WTC11 (cell line): ENCODE measurements at regions not wholly inside any gene's neighbourhood (a gene's known extent, or its start where the extent isn't known, plus 50 kb on each side); places are given as distances from the start of the nearest gene placed in this dataset.
"Not testable (repeated sequence)": the region's sequence is repeated elsewhere in the genome, so short reads cannot be mapped to it uniquely, and the experiment has no call there.

Experiments
- ATAC-seq: fragments of 200-7000 bp; cut with Tn5 transposase; 2 replicates; pipeline ENCODE4 v1.10.0; 2021; ENCODE audit warnings: mild to moderate bottlenecking, moderate library complexity
- CTCF ChIA-PET: fragments of 300-600 bp; sonication (Branson Sonifier 250); formaldehyde crosslinking; loops from one replicate; lab custom pipeline; 2021; ENCODE audit warnings: antibody characterized with exemption; lab: Charles Lee
- POLR2A ChIA-PET: fragments of 350-600 bp; sonication (Branson Sonifier 250); formaldehyde crosslinking; loops from one replicate; lab custom pipeline; 2021; ENCODE audit warnings: antibody characterized with exemption; lab: Charles Lee
- DNase-seq: peaks from one replicate; pipeline ENCODE4 v3.0.0; 2021; ENCODE audit warnings: low spot score
- H3K27ac Mint-ChIP-seq: 2 replicates; pipeline ENCODE4 v1.8.0; 2021; ENCODE audit warnings: mixed read lengths
- H3K27me3 Mint-ChIP-seq: 2 replicates; pipeline ENCODE4 v1.8.0; 2021; ENCODE audit warnings: low read depth, mild to moderate bottlenecking, moderate library complexity, mixed read lengths
- H3K36me3 Mint-ChIP-seq: 2 replicates; pipeline ENCODE4 v1.8.0; 2021; ENCODE audit warnings: mixed read lengths
- H3K4me1 Mint-ChIP-seq: 2 replicates; pipeline ENCODE4 v1.8.0; 2022; ENCODE audit warnings: mixed read lengths
- H3K4me3 Mint-ChIP-seq: 2 replicates; pipeline ENCODE4 v1.8.0; 2021; ENCODE audit warnings: mild to moderate bottlenecking, moderate library complexity, mixed read lengths
- H3K9me3 Mint-ChIP-seq: 2 replicates; pipeline ENCODE4 v1.8.0; 2021; ENCODE audit warnings: mixed read lengths
- ATF6 ChIP-seq: sonication (generic); formaldehyde crosslinking; IDR thresholded peaks from 2 replicates; pipeline ENCODE4 v1.8.1; 2023; ENCODE audit warnings: mild to moderate bottlenecking, missing genetic modification reagents
- ETV6 ChIP-seq: sonication (generic); formaldehyde crosslinking; IDR thresholded peaks from 2 replicates; pipeline ENCODE4 v1.8.1; 2022; ENCODE audit warnings: mild to moderate bottlenecking, missing genetic modification reagents
- IRF1 ChIP-seq: sonication (generic); formaldehyde crosslinking; IDR thresholded peaks from 2 replicates; pipeline ENCODE4 v1.8.0; 2023; ENCODE audit warnings: missing genetic modification reagents
- MLX ChIP-seq: sonication (generic); formaldehyde crosslinking; IDR thresholded peaks from 2 replicates; pipeline ENCODE4 v1.8.1; 2023; ENCODE audit warnings: mild to moderate bottlenecking, missing genetic modification reagents, moderate library complexity
- NFYB ChIP-seq: sonication (generic); formaldehyde crosslinking; conservative IDR thresholded peaks from 2 replicates; pipeline ENCODE4 v1.8.0; 2022; ENCODE audit warnings: low read depth, missing genetic modification reagents
- NR3C1 ChIP-seq: sonication (generic); formaldehyde crosslinking; conservative IDR thresholded peaks from 2 replicates; pipeline ENCODE4 v1.8.1; 2023; ENCODE audit warnings: low read depth, mild to moderate bottlenecking, missing genetic modification reagents
- PRDM15 ChIP-seq: sonication (generic); formaldehyde crosslinking; IDR thresholded peaks from 2 replicates; pipeline ENCODE4 v1.8.0; 2022; ENCODE audit warnings: missing genetic modification reagents
- SP1 ChIP-seq: sonication (generic); formaldehyde crosslinking; conservative IDR thresholded peaks from 2 replicates; pipeline ENCODE4 v1.8.1; 2022; ENCODE audit warnings: missing genetic modification reagents
- TCF7 ChIP-seq: sonication (generic); formaldehyde crosslinking; IDR thresholded peaks from 2 replicates; pipeline ENCODE4 v1.8.0; 2022; ENCODE audit warnings: mild to moderate bottlenecking, low read depth, missing genetic modification reagents, moderate library complexity
- USF2 ChIP-seq: sonication (generic); formaldehyde crosslinking; IDR thresholded peaks from 2 replicates; pipeline ENCODE4 v1.8.1; 2023; ENCODE audit warnings: mild to moderate bottlenecking, missing genetic modification reagents, moderate library complexity
- ZNF219 ChIP-seq: sonication (generic); formaldehyde crosslinking; IDR thresholded peaks from 2 replicates; pipeline ENCODE4 v1.8.0; 2023; ENCODE audit warnings: missing genetic modification reagents, mild to moderate bottlenecking, borderline replicate concordance
- ZNF232 ChIP-seq: sonication (generic); formaldehyde crosslinking; IDR thresholded peaks from 2 replicates; pipeline ENCODE4 v1.8.0; 2022; ENCODE audit warnings: mild to moderate bottlenecking, missing genetic modification reagents
- ZNF396 ChIP-seq: fragments of 250-450 bp; sonication (Bioruptor Pico); IDR thresholded peaks from 2 replicates; pipeline ENCODE4 v1.8.0; 2021; ENCODE audit warnings: mild to moderate bottlenecking, moderate library complexity, borderline replicate concordance
- ZNF671 ChIP-seq: fragments of 250-450 bp; sonication (Bioruptor Pico); IDR thresholded peaks from 2 replicates; pipeline ENCODE4 v1.8.0; 2021; ENCODE audit warnings: mild to moderate bottlenecking

GRCh38 chr4:135412213-135412612 lies 1210.6 kb upstream of the PABPC4L start (continued):
- TF ChIP-seq PRDM15 (CRISPR knock-in tag) (no peak), ETV6 (no peak), NR3C1 (no peak), TCF7 (no peak), ZNF232 (CRISPR knock-in tag) (no peak), ZNF396 (no peak), MLX (CRISPR knock-in tag) (no peak), IRF1 (CRISPR knock-in tag) (no peak)

GRCh38 chr4:135411251-135411650 lies 1209.7 kb upstream of the PABPC4L start:
- DNase-seq (no peak), ATAC-seq (no peak)
- CTCF ChIA-PET: no interaction called here
- peaks cover 8% of the 10 kb centered on the region for H3K36me3 Mint-ChIP-seq
- H3K27ac Mint-ChIP-seq: no peak overlapping the region
- H3K4me3 Mint-ChIP-seq: no peak overlapping the region
- H3K27me3 Mint-ChIP-seq: peaks cover 4% of the 10 kb centered on the region; the same call in 1 of the 2 replicates
- TF ChIP-seq ZNF671 (CRISPR knock-in tag) (no peak), USF2 (CRISPR knock-in tag) (no peak), NFYB (CRISPR knock-in tag) (no peak), ATF6 (CRISPR knock-in tag) (no peak), ZNF219 (CRISPR knock-in tag) (no peak), SP1 (CRISPR knock-in tag) (no peak)
- TF ChIP-seq, all 79 proteins: peak for 0
- Mint-ChIP-seq H3K4me1 (peaks cover 14% of the 10 kb centered on the region), H3K9me3 (peaks cover 22% of the 10 kb centered on the region)
- POLR2A ChIA-PET: no interaction called here

GRCh38 chr4:135409261-135409660 lies 1207.7 kb upstream of the PABPC4L start:
- Mint-ChIP-seq H3K4me1 (peaks cover 14% of the 10 kb centered on the region), H3K36me3 (peaks cover 24% of the 10 kb centered on the region), H3K9me3 (peaks cover 24% of the 10 kb centered on the region)
- ATAC-seq, H3K27me3 Mint-ChIP-seq, POLR2A ChIA-PET, DNase-seq, H3K4me3 Mint-ChIP-seq, CTCF ChIA-PET, H3K27ac Mint-ChIP-seq: not testable (repeated sequence)
